Ishikawa (cell line): ENCODE measurements at regions not wholly inside any gene's neighbourhood (a gene's known extent, or its start where the extent isn't known, plus 50 kb on each side); places are given as distances from the start of the nearest gene placed in this dataset.

Experiments used
- CEBPB ChIP-seq: IDR thresholded peaks from 2 replicates; pipeline ENCODE4 v1.6.1; 2012
- CREB1 ChIP-seq: IDR thresholded peaks from 2 replicates; pipeline ENCODE4 v1.6.1; 2012; ENCODE audit warnings: low read depth
- EGR1 ChIP-seq: IDR thresholded peaks from 2 replicates; pipeline ENCODE4 v1.6.1; 2012
- EP300 ChIP-seq: IDR thresholded peaks from 2 replicates; pipeline ENCODE4 v1.6.1; 2012; ENCODE audit warnings: borderline replicate concordance
- FOXM1 ChIP-seq: IDR thresholded peaks from 2 replicates; pipeline ENCODE4 v1.6.1; 2012; ENCODE audit warnings: low read depth, borderline replicate concordance
- MAX ChIP-seq: IDR thresholded peaks from 2 replicates; pipeline ENCODE4 v1.6.1; 2012
- NFIC ChIP-seq: IDR thresholded peaks from 2 replicates; pipeline ENCODE4 v1.6.1; 2012
- RAD21 ChIP-seq: IDR thresholded peaks from 2 replicates; pipeline ENCODE4 v1.6.1; 2012; ENCODE audit warnings: low read depth
- REST ChIP-seq: IDR thresholded peaks from 2 replicates; pipeline ENCODE4 v1.6.1; 2012; ENCODE audit warnings: low read depth, mild to moderate bottlenecking
- TAF1 ChIP-seq: IDR thresholded peaks from 2 replicates; pipeline ENCODE4 v1.6.1; 2012; ENCODE audit warnings: low read depth, mild to moderate bottlenecking
- TCF12 ChIP-seq: IDR thresholded peaks from 2 replicates; pipeline ENCODE4 v1.6.1; 2012; ENCODE audit warnings: low read depth
- TEAD4 ChIP-seq: IDR thresholded peaks from 2 replicates; pipeline ENCODE4 v1.6.1; 2012
- USF1 ChIP-seq: IDR thresholded peaks from 2 replicates; pipeline ENCODE4 v1.6.1; 2012
- YY1 ChIP-seq: IDR thresholded peaks from 2 replicates; pipeline ENCODE4 v1.6.1; 2012; ENCODE audit warnings: low read depth
- ZBTB7A ChIP-seq: IDR thresholded peaks from 2 replicates; pipeline ENCODE4 v1.6.1; 2012; ENCODE audit warnings: low read depth

- TF ChIP-seq CREB1: no peak
- no peak for TF ChIP-seq FOXM1
Observed at GRCh38 chr16:73414638-73415037, 366.7 kb upstream of the ZFHX3 start.

GRCh38 chr16:73413830-73414190 is 365.9 kb upstream of the ZFHX3 start:
- TF ChIP-seq CEBPB: no peak
- TF ChIP-seq TCF12: no peak
- TF ChIP-seq FOXM1: no peak
- TF ChIP-seq USF1: no peak
- no peak for TF ChIP-seq NFIC
- TF ChIP-seq EP300: no peak
- no peak for TF ChIP-seq RAD21
- no peak for TF ChIP-seq ZBTB7A
- TF ChIP-seq TAF1: no peak
- TF ChIP-seq YY1: no peak
- TF ChIP-seq MAX: no peak
- TF ChIP-seq CREB1: no peak
- TF ChIP-seq TEAD4: no peak
- no peak for TF ChIP-seq EGR1
- TF ChIP-seq REST: no peak

- TF ChIP-seq TEAD4: no peak
- no peak for TF ChIP-seq EGR1
- TF ChIP-seq MAX: no peak
- TF ChIP-seq TCF12: no peak
- TF ChIP-seq ZBTB7A: no peak
Observed at GRCh38 chr16:73413091-73413829, 365.3 kb upstream of the ZFHX3 start.

- TF ChIP-seq TAF1 (no peak), MAX (no peak), YY1 (no peak), EP300 (no peak), NFIC (no peak), TEAD4 (no peak)
Observed at GRCh38 chr16:73412416-73412815, 364.5 kb upstream of the ZFHX3 start.

GRCh38 chr16:73408716-73409115 is 360.8 kb upstream of the ZFHX3 start:
- TF ChIP-seq CEBPB (no peak), TAF1 (no peak), CREB1 (no peak), FOXM1 (no peak), TCF12 (no peak), EGR1 (no peak), MAX (no peak), EP300 (no peak), REST (no peak), USF1 (no peak)

- TF ChIP-seq RAD21 (no peak), MAX (no peak), TEAD4 (no peak), NFIC (no peak), USF1 (no peak), ZBTB7A (no peak), FOXM1 (no peak), CREB1 (no peak), TCF12 (no peak), EGR1 (no peak), YY1 (no peak), TAF1 (no peak), EP300 (no peak), REST (no peak), CEBPB (no peak)
Observed at GRCh38 chr16:73408311-73408710, 360.4 kb upstream of the ZFHX3 start.
